Epithelial cell of proximal tubule (primary cell): ENCODE measurements at regions not wholly inside any gene's neighbourhood (a gene's known extent, or its start where the extent isn't known, plus 50 kb on each side); places are given as distances from the start of the nearest gene placed in this dataset.

Source experiments
- DNase-seq: peaks from one replicate; pipeline ENCODE4 v3.0.0-alpha.2; 2011; ENCODE audit warnings: low read depth
- H3K4me3 ChIP-seq: 2 replicates; pipeline ENCODE4 v1.5.1; 2011; ENCODE audit warnings: low read depth, mild to moderate bottlenecking, low read length
- CTCF ChIP-seq: conservative IDR thresholded peaks from 2 replicates; pipeline ENCODE4 v1.5.1; 2012; ENCODE audit warnings: low read depth, mild to moderate bottlenecking, low read length

- DNase-seq = no peak
- TF ChIP-seq CTCF = no peak
- peak overlapping the region; percentile 74 for H3K4me3 ChIP-seq
Measured at GRCh38 chr7:54663603-54664234, 95.3 kb downstream of the SEC61G start.

GRCh38 chr7:54663186-54663585 lies 95.8 kb downstream of the SEC61G start:
- no peak overlapping the region for H3K4me3 ChIP-seq
- no peak for DNase-seq
- no peak for TF ChIP-seq CTCF

GRCh38 chr7:54662701-54663100 lies 96.3 kb downstream of the SEC61G start:
- DNase-seq = no peak
- no peak for TF ChIP-seq CTCF
- H3K4me3 ChIP-seq = no peak overlapping the region

GRCh38 chr7:54653905-54654304 lies 105.1 kb downstream of the SEC61G start:
- DNase-seq = no peak
- no peak overlapping the region for H3K4me3 ChIP-seq
- no peak for TF ChIP-seq CTCF

DNA sequence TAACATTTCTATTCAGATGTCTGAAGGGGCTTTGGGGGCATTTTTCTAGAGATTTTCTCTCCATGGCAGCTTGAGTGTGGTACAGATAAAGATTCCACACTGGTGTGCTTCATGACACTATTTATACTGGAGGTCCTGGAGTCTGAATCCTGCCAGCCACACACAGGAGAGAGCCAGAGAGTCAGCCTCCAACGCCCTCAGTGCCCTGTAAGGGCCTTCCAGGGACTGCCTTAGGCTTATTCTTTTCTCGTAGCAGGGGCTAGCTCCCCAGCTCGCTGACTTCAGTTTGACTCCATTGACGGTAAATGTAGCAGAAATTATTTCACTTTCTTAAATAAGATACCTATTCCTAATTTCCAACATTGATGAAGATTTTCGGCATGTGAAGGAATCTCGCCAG lies 100.9 kb downstream of the VSTM2A start:
- no peak for DNase-seq
- H3K4me3 ChIP-seq = no peak overlapping the region
- no peak for TF ChIP-seq CTCF

DNA sequence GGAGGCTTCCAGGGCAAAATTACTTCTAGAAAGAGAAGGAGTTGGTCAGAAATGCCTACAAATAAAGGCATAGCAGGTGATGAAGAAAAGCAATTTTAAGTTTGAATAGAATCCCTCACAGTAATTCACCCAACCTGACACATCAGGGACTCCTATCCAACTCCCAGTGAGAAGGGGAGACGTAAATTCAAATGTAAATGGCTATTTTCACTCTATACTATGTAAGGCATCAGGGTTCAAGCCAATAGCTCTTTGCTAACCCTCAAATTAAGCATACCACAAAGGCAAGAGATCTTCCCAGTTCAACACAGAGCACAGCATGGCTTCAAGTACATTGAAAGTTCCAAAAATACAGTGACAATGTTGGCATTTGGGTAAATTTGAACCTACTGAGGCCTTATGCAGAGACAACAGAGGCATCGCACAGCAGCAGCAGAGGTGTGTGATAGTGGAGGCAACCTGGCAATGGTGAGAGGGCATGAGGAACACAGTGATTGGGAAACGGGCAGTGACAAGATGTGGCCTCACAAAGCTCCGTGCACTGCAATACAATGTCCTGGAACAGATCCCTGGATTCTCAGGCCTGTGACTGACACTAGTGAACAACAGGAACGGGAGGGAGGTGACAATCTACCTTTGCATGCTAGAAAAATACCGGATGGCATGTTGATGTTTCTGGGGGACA lies 95.7 kb downstream of the VSTM2A start:
- no peak for DNase-seq
- no peak for TF ChIP-seq CTCF
- no peak overlapping the region for H3K4me3 ChIP-seq

DNA sequence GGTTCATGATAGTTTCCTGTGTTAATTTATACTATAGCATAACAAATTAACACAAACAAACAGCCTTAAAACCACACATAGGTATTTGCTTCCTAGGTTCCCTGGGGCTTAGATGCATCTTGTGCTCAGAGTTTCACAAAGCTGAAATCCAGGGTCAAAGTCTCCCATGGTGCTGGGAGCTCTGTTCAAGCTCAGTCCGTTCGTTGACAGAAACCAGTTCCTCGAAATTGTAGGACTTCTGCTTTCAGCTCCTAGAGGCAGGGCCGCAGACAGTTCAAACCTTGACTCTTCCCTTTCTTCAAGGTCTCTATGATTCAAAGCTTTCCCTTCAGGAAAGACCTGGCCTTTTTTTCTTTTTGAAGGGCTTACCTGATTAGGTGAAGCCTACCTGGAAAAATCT lies 90.5 kb downstream of the VSTM2A start:
- DNase-seq = no peak
- no peak overlapping the region for H3K4me3 ChIP-seq
- TF ChIP-seq CTCF = no peak
